Fibroblast of the aortic adventitia (primary cell): ENCODE measurements at regions not wholly inside any gene's neighbourhood (a gene's known extent, or its start where the extent isn't known, plus 50 kb on each side); places are given as distances from the start of the nearest gene placed in this dataset.

Experiments used
- DNase-seq: peaks from one replicate; pipeline ENCODE4 v3.0.0-alpha.2; 2010; ENCODE audit warnings: low read depth
- H3K4me3 ChIP-seq: 2 replicates; pipeline ENCODE4 v1.5.1; 2011; ENCODE audit warnings: low read depth, mild to moderate bottlenecking, control low read depth, low read length, moderate library complexity
- TF ChIP-seq, protein P1 (sequence below): IDR thresholded peaks from 2 replicates; pipeline ENCODE4 v1.5.1; 2011; ENCODE audit warnings: mild to moderate bottlenecking, low read length, control low read depth, inconsistent platforms; ENCODE audit not compliant: insufficient read depth

DNA sequence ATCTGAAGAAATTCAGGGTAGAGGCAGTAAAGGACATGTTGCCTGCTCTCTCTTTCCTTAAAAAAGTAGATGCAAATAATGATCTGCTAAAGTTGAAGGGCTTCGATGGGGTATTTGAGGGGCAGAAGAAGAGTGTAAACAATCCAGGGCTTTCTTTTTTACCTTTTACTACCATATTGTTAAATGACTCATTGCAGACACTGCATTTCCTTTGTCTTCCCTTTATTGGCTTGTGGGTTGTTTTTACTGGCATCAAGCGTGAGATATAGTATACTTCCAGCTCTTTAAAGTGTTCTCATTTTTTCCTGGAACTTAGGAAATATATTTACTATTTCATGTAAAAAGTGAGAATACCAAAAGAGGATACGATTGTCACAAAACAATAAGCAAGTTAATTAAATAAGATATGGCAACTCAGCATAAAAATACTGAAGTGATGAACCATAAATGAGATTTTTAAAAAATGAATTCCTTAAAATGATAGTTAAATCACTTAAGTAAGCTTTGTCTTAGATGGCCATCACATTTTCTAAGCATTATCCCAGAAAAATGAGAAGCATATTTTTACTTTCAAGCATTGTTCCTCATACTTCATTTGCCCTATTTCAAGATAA, 72.3 kb upstream of the KRAS start:
- TF ChIP-seq, protein P1, sequence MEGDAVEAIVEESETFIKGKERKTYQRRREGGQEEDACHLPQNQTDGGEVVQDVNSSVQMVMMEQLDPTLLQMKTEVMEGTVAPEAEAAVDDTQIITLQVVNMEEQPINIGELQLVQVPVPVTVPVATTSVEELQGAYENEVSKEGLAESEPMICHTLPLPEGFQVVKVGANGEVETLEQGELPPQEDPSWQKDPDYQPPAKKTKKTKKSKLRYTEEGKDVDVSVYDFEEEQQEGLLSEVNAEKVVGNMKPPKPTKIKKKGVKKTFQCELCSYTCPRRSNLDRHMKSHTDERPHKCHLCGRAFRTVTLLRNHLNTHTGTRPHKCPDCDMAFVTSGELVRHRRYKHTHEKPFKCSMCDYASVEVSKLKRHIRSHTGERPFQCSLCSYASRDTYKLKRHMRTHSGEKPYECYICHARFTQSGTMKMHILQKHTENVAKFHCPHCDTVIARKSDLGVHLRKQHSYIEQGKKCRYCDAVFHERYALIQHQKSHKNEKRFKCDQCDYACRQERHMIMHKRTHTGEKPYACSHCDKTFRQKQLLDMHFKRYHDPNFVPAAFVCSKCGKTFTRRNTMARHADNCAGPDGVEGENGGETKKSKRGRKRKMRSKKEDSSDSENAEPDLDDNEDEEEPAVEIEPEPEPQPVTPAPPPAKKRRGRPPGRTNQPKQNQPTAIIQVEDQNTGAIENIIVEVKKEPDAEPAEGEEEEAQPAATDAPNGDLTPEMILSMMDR: no peak
- DNase-seq: peak; percentile 74
- H3K4me3 ChIP-seq: no peak overlapping the region

DNA sequence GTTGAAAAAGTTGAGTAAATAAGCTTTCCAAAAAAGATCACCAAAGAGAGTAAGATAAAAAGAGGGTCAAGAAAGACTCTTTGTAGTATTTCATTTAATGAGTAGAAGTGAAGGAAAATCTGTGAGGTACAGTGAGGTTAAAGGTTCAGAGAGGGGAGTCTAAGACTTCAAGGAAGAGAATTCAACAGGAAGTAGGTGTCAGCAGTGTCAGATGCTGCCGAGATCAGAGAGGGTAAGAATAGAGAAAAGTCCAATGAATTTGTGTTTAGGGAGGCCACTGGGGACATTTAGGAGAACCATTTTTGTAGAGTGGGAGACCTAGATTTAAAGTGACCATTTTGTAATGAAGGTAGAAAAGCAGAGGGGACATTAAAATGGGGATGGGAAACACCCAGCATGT, 71.6 kb upstream of the KRAS start:
- DNase-seq: no peak
- TF ChIP-seq, protein P1: no peak

DNA sequence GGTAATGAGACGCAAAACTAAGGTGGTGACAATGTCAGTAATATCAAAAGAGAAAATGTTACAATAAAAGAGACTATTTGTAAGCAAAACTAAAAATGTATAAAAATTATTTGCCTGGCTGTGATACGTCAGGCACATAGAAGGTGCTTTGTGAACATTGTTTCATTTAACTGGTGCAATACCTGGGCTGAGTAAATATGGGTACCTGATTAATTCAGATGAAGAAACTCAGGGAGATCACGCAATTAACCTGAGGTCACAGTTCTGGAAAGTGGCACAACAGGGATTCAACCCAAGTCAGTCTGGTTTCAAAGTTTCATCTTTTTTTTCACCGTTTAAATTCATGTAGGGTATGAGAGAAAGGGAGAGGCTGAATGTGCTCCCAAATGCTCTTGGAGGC, 71.0 kb upstream of the KRAS start:
- TF ChIP-seq, protein P1: no peak
- no peak for DNase-seq
- no peak overlapping the region for H3K4me3 ChIP-seq

More for the DNA sequence above, 71.6 kb upstream of the KRAS start:
- H3K4me3 ChIP-seq: no peak overlapping the region

DNA sequence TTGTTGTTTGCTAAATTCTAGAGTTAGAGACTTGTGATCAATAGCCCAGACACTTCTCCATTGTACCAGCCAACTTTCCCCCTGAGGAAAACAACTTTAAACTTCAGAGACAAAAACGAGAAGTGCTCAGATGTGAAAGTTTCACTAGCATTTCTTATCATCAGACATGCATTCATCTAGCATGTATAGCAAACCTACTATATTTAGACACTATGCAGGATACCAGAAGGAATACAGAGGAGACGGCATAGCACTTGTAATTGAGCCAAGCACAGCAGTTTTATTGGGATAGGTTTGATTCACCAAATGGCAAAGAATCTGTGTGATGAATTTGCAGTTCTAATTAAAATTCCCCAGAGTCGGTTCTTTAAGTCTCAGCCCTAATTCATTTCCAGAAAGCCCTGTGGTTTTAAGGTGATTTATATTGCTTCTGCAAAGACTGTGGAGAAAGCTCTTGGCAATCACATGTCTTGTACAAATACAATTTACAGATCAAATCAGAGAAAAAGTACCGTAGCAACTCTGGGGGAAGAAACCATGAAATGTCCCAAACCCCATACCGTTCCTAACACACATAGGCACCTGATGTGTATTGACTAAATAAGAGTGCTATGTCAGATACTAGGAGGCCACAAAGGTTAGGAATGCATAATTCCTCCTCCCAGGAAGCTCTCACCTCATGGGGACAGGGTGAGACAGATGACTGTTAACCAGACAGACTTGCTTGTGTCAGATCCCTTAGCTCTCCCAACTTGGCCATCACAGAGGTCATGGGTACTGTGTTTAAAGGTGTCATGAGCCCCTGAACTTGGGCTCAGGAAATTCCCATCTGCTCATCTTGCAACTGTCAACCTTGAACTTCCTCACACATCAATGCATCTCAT, 69.6 kb upstream of the KRAS start:
- DNase-seq: no peak
- TF ChIP-seq, protein P1: no peak
- no peak overlapping the region for H3K4me3 ChIP-seq

DNA sequence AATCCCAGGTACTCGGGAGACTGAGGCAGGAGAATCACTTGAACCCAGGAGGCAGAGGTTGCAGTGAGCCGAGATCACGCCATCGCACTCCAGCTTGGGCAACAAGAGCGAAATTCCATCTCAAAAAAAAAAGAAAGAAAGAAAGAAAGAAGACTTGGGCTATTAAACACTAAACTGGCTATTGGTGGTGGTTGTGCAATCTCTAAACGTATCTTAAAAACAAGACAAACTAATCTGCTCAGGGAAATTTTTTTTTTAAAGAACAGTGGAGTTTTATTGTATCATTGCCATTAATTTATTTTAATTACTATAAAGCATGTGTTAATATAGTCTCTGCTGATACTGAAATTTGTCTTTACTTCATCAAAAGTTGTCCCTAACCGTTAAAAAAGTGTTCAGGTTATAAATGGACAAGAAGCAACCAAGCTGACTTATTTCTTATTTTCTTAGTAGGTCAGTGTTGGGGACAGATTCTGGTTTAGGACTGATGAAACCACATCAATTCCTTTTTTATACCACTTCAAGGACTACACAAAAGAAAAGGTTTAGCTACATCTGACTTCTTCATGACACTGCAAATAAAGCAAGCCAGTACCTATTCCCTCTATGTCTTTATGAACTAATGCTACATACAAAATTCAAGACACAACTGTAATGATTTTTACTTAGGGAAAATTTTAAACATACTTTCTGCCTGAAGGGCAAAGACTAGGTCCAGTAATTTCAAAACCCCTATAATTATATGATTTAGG, 68.7 kb upstream of the KRAS start:
- no peak overlapping the region for H3K4me3 ChIP-seq
- no peak for DNase-seq
- TF ChIP-seq, protein P1: no peak

DNA sequence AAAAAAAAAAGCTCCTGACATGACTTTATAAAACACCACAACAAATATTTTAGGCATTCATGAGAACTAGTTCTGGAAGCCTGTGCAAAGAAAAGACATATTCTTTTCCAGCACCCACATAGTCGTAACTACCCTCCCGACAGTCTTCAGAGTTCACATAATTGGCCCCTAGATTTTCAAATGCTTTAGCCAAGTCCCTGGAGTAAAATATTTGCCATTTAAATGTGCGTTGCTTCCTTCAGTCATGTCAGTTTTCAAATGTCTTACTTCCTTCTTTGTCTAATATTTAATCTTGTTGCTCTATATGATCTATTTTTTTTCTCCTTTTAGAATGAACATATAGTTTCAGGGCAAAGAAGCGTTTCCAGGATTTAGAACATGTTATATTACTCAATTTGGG, 66.8 kb upstream of the KRAS start:
- TF ChIP-seq, protein P1: no peak
- H3K4me3 ChIP-seq: no peak overlapping the region
- DNase-seq: no peak
